Peyer's patch (tissue), 4 donors: ENCODE measurements at regions not wholly inside any gene's neighbourhood (a gene's known extent, or its start where the extent isn't known, plus 50 kb on each side); places are given as distances from the start of the nearest gene placed in this dataset.

Experiments used
- DNase-seq, 3 donors: peaks; one replicate each; pipeline ENCODE4 v3.0.0-alpha.2; 2017 to 2019
- H3K27ac ChIP-seq, 4 donors: fragments of 200-600 bp; sonication (generic); one replicate each; pipeline ENCODE4 v1.5.1; 2016 to 2019
- H3K27me3 ChIP-seq, 2 donors: fragments of 200-600 bp; sonication (generic); one replicate each; pipeline ENCODE4 v1.5.1; 2019
- H3K36me3 ChIP-seq, 3 donors: fragments of 200-600 bp; sonication (generic); one replicate each; pipeline ENCODE4 v1.5.1; 2016 to 2019
- H3K4me1 ChIP-seq, 4 donors: fragments of 200-600 bp; sonication (generic); one replicate each; pipeline ENCODE4 v1.5.1; 2016 to 2019
- H3K4me3 ChIP-seq, 4 donors: fragments of 200-600 bp; sonication (generic); 1 replicate in 3 of 4; 2 replicates in 1 of 4; pipeline ENCODE4 v1.5.1; 2016 to 2019; ENCODE audit warnings: mild to moderate bottlenecking in 1 of 4
- H3K9me3 ChIP-seq, 4 donors: fragments of 200-600 bp; sonication (generic); one replicate each; pipeline ENCODE4 v1.5.1; 2016 to 2019; ENCODE audit warnings: mild to moderate bottlenecking in 1 of 4
- CTCF ChIP-seq, 6 experiments: fragments of 450-650 bp in 4 of 6; fragments of 200-600 bp in 2 of 6; sonication (generic) in 1 of 6; IDR thresholded peaks; one replicate each; pipeline ENCODE4 v1.5.1; 2017 to 2019; ENCODE audit warnings: antibody characterized with exemption in 6 of 6, mild to moderate bottlenecking in 3 of 6, moderate library complexity in 1 of 6
- POLR2A ChIP-seq, 2 donors: fragments of 450-650 bp; IDR thresholded peaks; one replicate each; pipeline ENCODE4 v1.5.1; 2017; ENCODE audit warnings: antibody characterized with exemption in 2 of 2, mild to moderate bottlenecking in 2 of 2, moderate library complexity in 2 of 2

GRCh38 chr13:62087124-62087523 lies 671.5 kb upstream of the PCDH20 start:
- Histone ChIP-seq H3K36me3 (no peaks in the 10 kb centered on the region), H3K27ac (no peak overlapping the region), H3K27me3 (no peaks in the 10 kb centered on the region), H3K4me3 (no peak overlapping the region), H3K9me3 (no peaks in the 10 kb centered on the region), H3K4me1 (no peaks in the 10 kb centered on the region)
- DNase-seq, result no peak
- TF ChIP-seq CTCF (IDR thresholded peaks at IDR 0.05), result no peak
- no peak for TF ChIP-seq POLR2A (IDR thresholded peaks at IDR 0.05)

- Histone ChIP-seq H3K36me3 (no peaks in the 10 kb centered on the region), H3K27ac (no peak overlapping the region), H3K9me3 (no peaks in the 10 kb centered on the region), H3K4me1 (no peaks in the 10 kb centered on the region), H3K27me3 (no peaks in the 10 kb centered on the region), H3K4me3 (no peak overlapping the region)
- no peak for DNase-seq
- no peak for TF ChIP-seq CTCF (IDR thresholded peaks at IDR 0.05)
- no peak for TF ChIP-seq POLR2A (IDR thresholded peaks at IDR 0.05)
These were observed 669.9 kb upstream of the PCDH20 start for GRCh38 chr13:62085337-62086229.

- no peak for DNase-seq
- Histone ChIP-seq H3K36me3 (no peaks in the 10 kb centered on the region), H3K4me3 (no peak overlapping the region), H3K9me3 (no peaks in the 10 kb centered on the region), H3K4me1 (no peaks in the 10 kb centered on the region), H3K27me3 (no peaks in the 10 kb centered on the region), H3K27ac (no peak overlapping the region)
- TF ChIP-seq POLR2A (IDR thresholded peaks at IDR 0.05) (no peak), CTCF (IDR thresholded peaks at IDR 0.05) (no peak)
These were observed 669.1 kb upstream of the PCDH20 start for GRCh38 chr13:62084728-62085127.

- H3K27ac ChIP-seq, result no peak overlapping the region
- no peaks in the 10 kb centered on the region for H3K9me3 ChIP-seq
- H3K27me3 ChIP-seq, result no peaks in the 10 kb centered on the region
- no peaks in the 10 kb centered on the region for H3K4me1 ChIP-seq
- no peak for DNase-seq
- H3K36me3 ChIP-seq, result no peaks in the 10 kb centered on the region
- H3K4me3 ChIP-seq, result no peak overlapping the region
- TF ChIP-seq POLR2A (IDR thresholded peaks at IDR 0.05), result no peak
- TF ChIP-seq CTCF (IDR thresholded peaks at IDR 0.05), result no peak
These were observed 652.2 kb upstream of the PCDH20 start for GRCh38 chr13:62067821-62068220.

- Histone ChIP-seq H3K9me3 (no peaks in the 10 kb centered on the region), H3K27ac (no peak overlapping the region), H3K36me3 (no peaks in the 10 kb centered on the region), H3K27me3 (no peaks in the 10 kb centered on the region), H3K4me3 (no peak overlapping the region), H3K4me1 (no peaks in the 10 kb centered on the region)
- DNase-seq, result no peak
- TF ChIP-seq CTCF (IDR thresholded peaks at IDR 0.05), result no peak
- TF ChIP-seq POLR2A (IDR thresholded peaks at IDR 0.05), result no peak
These were observed 649.4 kb upstream of the PCDH20 start for GRCh38 chr13:62065016-62065415.
